Left lung (tissue), 4 donors: ENCODE measurements at regions not wholly inside any gene's neighbourhood (a gene's known extent, or its start where the extent isn't known, plus 50 kb on each side); places are given as distances from the start of the nearest gene placed in this dataset.

Experiments
- ATAC-seq: fragments of 200-7000 bp; cut with Tn5 transposase; one replicate; pipeline ENCODE4 v1.9.1; 2020; ENCODE audit warnings: moderate library complexity
- DNase-seq, 4 donors: peaks; one replicate each; pipeline ENCODE4 v3.0.0-alpha.2; 2013 to 2020
- H3K27ac ChIP-seq, 2 donors: fragments of 200-600 bp; sonication (generic) in 1 of 2; one replicate each; pipeline versions ENCODE4 v1.5.0 to v1.8.0; 2020 to 2021
- H3K27me3 ChIP-seq, 2 donors: fragments of 200-600 bp; sonication (generic) in 1 of 2; one replicate each; pipeline versions ENCODE4 v1.5.0 to v1.8.0; 2020 to 2021
- H3K36me3 ChIP-seq, 2 donors: fragments of 200-600 bp; sonication (generic) in 1 of 2; one replicate each; pipeline versions ENCODE4 v1.5.0 to v1.8.0; 2020 to 2021
- H3K4me1 ChIP-seq, 2 donors: fragments of 200-600 bp; one replicate each; pipeline ENCODE4 v1.8.0; 2021
- H3K4me3 ChIP-seq, 2 donors: fragments of 200-600 bp; sonication (generic) in 1 of 2; one replicate each; pipeline versions ENCODE4 v1.5.0 to v1.8.0; 2020 to 2021; ENCODE audit warnings: mild to moderate bottlenecking in 1 of 2
- H3K9me3 ChIP-seq, 2 donors: fragments of 200-600 bp; sonication (generic) in 1 of 2; one replicate each; pipeline versions ENCODE4 v1.5.0 to v1.8.0; 2020 to 2021
- CTCF ChIP-seq, 2 donors: fragments of 200-600 bp; sonication (generic) in 1 of 2; IDR thresholded peaks; one replicate each; pipeline versions ENCODE4 v1.5.0 to v1.8.0; 2021; ENCODE audit warnings: antibody characterized with exemption in 2 of 2
- intact Hi-C, 2 donors: fragments of 100-400 bp; cut with DNase I; formaldehyde crosslinking; loops; one replicate each; pipeline versions ENCODE4 v1.11.2 to v1.14.2; 2022
- donor health status: DM: no; HTN: yes; CAD: no.
- donor health status: DM: no; HTN: no; CAD: no.

GRCh38 chr13:56015919-56016318, 1124.8 kb upstream of the PRR20A start:
- H3K9me3 ChIP-seq, result peaks cover 0 to 11% of the 10 kb centered on the region in 2 donors
- no peaks in the 10 kb centered on the region for H3K27me3 ChIP-seq
- no peaks in the 10 kb centered on the region for H3K36me3 ChIP-seq
- H3K4me1 ChIP-seq, result no peaks in the 10 kb centered on the region
- no peak overlapping the region for H3K4me3 ChIP-seq
- no peak overlapping the region for H3K27ac ChIP-seq
- no peak for TF ChIP-seq CTCF (IDR thresholded peaks at IDR 0.05)
- DNase-seq (no peak), ATAC-seq (no peak)
- intact Hi-C loops, result no loop called here

- TF ChIP-seq CTCF (IDR thresholded peaks at IDR 0.05), result no peak
- peaks cover 0 to 11% of the 10 kb centered on the region in 2 donors for H3K9me3 ChIP-seq
- DNase-seq (no peak), ATAC-seq (no peak)
- no peak overlapping the region for H3K27ac ChIP-seq
- no peaks in the 10 kb centered on the region for H3K4me1 ChIP-seq
- no peaks in the 10 kb centered on the region for H3K27me3 ChIP-seq
- no peaks in the 10 kb centered on the region for H3K36me3 ChIP-seq
- H3K4me3 ChIP-seq, result no peak overlapping the region
- intact Hi-C loops, result no loop called here
These were observed 1121.1 kb upstream of the PRR20A start for GRCh38 chr13:56019606-56020005.

- peaks cover 0 to 11% of the 10 kb centered on the region in 2 donors for H3K9me3 ChIP-seq
- no peaks in the 10 kb centered on the region for H3K4me1 ChIP-seq
- H3K27ac ChIP-seq, result no peak overlapping the region
- no peak overlapping the region for H3K4me3 ChIP-seq
- TF ChIP-seq CTCF (IDR thresholded peaks at IDR 0.05), result no peak
- ATAC-seq, result no peak
- no peaks in the 10 kb centered on the region for H3K27me3 ChIP-seq
- intact Hi-C loops, result no loop called here
- H3K36me3 ChIP-seq, result no peaks in the 10 kb centered on the region
- no peak for DNase-seq
These were observed 1120.3 kb upstream of the PRR20A start for GRCh38 chr13:56020425-56020824.

GRCh38 chr13:56039992-56040391, 1100.7 kb upstream of the PRR20A start:
- Histone ChIP-seq H3K9me3 (peaks cover 0 to 4% of the 10 kb centered on the region in 2 donors), H3K27me3 (no peaks in the 10 kb centered on the region), H3K27ac (no peak overlapping the region), H3K4me3 (no peak overlapping the region), H3K36me3 (no peaks in the 10 kb centered on the region), H3K4me1 (no peaks in the 10 kb centered on the region)
- no peak for ATAC-seq
- intact Hi-C loops, result no loop called here
- TF ChIP-seq CTCF (IDR thresholded peaks at IDR 0.05), result no peak
- no peak for DNase-seq

GRCh38 chr13:56066321-56066720, 1074.4 kb upstream of the PRR20A start:
- intact Hi-C loops, result no loop called here
- Histone ChIP-seq H3K9me3 (no peaks in the 10 kb centered on the region), H3K27me3 (no peaks in the 10 kb centered on the region), H3K27ac (no peak overlapping the region), H3K4me1 (no peaks in the 10 kb centered on the region), H3K4me3 (no peak overlapping the region), H3K36me3 (no peaks in the 10 kb centered on the region)
- ATAC-seq (no peak), DNase-seq (no peak)
- TF ChIP-seq CTCF (IDR thresholded peaks at IDR 0.05), result no peak
